H9 (cell line): ENCODE measurements at regions not wholly inside any gene's neighbourhood (a gene's known extent, or its start where the extent isn't known, plus 50 kb on each side); places are given as distances from the start of the nearest gene placed in this dataset.

Source experiments
- DNase-seq: peaks from one replicate; pipeline ENCODE4 v3.0.0-alpha.2; 2017
- H2AFZ ChIP-seq: one replicate; pipeline ENCODE4 v1.6.1; 2013; ENCODE audit warnings: mild to moderate bottlenecking, low read length, control low read depth, moderate library complexity
- H2AK5ac ChIP-seq: 2 replicates; pipeline ENCODE4 v1.6.1; 2013; ENCODE audit warnings: low read length, control low read depth, mixed read lengths; ENCODE audit not compliant: insufficient read length
- H2BK120ac ChIP-seq: one replicate; pipeline ENCODE4 v1.6.1; 2013; ENCODE audit warnings: low read depth, mild to moderate bottlenecking, low read length, control low read depth, inconsistent platforms; ENCODE audit not compliant: poor library complexity, severe bottlenecking
- H2BK12ac ChIP-seq: 2 replicates; pipeline ENCODE4 v1.6.1; 2013; ENCODE audit warnings: low read length, control low read depth, mixed read lengths, low read depth; ENCODE audit not compliant: insufficient read length
- H2BK15ac ChIP-seq: 2 replicates; pipeline ENCODE4 v1.6.1; 2013; ENCODE audit warnings: low read depth, low read length, control low read depth
- H2BK20ac ChIP-seq: one replicate; pipeline ENCODE4 v1.6.1; 2013; ENCODE audit warnings: low read depth, mild to moderate bottlenecking, low read length, control low read depth, inconsistent platforms; ENCODE audit not compliant: poor library complexity, severe bottlenecking
- H2BK5ac ChIP-seq: 2 replicates; pipeline ENCODE4 v1.6.1; 2013; ENCODE audit warnings: low read length, control low read depth, mixed read lengths; ENCODE audit not compliant: insufficient read length
- H3K14ac ChIP-seq: 2 replicates; pipeline ENCODE4 v1.6.1; 2013; ENCODE audit warnings: low read length, control low read depth; ENCODE audit not compliant: insufficient read depth
- H3K18ac ChIP-seq: 2 replicates; pipeline ENCODE4 v1.6.1; 2013; ENCODE audit warnings: low read depth, mild to moderate bottlenecking, mixed read lengths, low read length, control low read depth; ENCODE audit not compliant: insufficient read length
- H3K23ac ChIP-seq: 2 replicates; pipeline ENCODE4 v1.6.1; 2013; ENCODE audit warnings: low read length, control low read depth, mixed read lengths, low read depth; ENCODE audit not compliant: insufficient read length
- H3K23me2 ChIP-seq: 2 replicates; pipeline ENCODE4 v1.6.1; 2013; ENCODE audit warnings: low read depth, mild to moderate bottlenecking, mixed read lengths, low read length, control low read depth; ENCODE audit not compliant: insufficient read length, poor library complexity, severe bottlenecking
- H3K27ac ChIP-seq: 2 replicates; pipeline ENCODE4 v1.5.1; 2013; ENCODE audit warnings: low read length, control low read depth, mixed read lengths, low read depth; ENCODE audit not compliant: insufficient read length
- H3K27me3 ChIP-seq: 2 replicates; pipeline ENCODE4 v1.6.1; 2013; ENCODE audit warnings: low read length, control low read depth, inconsistent platforms; ENCODE audit not compliant: insufficient read depth
- H3K4ac ChIP-seq: 2 replicates; pipeline ENCODE4 v1.6.1; 2013; ENCODE audit warnings: low read depth, mild to moderate bottlenecking, control low read depth, inconsistent platforms, low read length, moderate library complexity
- H3K4me1 ChIP-seq: 2 replicates; pipeline ENCODE4 v1.6.1; 2013; ENCODE audit warnings: low read length, control low read depth, inconsistent platforms; ENCODE audit not compliant: insufficient read depth
- H3K4me2 ChIP-seq: 2 replicates; pipeline ENCODE4 v1.6.1; 2013; ENCODE audit warnings: low read length, control low read depth, mixed read lengths; ENCODE audit not compliant: insufficient read length, insufficient read depth
- H3K56ac ChIP-seq: 2 replicates; pipeline ENCODE4 v1.6.1; 2013; ENCODE audit warnings: low read depth, mild to moderate bottlenecking, mixed read lengths, low read length, control low read depth; ENCODE audit not compliant: insufficient read length
- H3K79me1 ChIP-seq: 2 replicates; pipeline ENCODE4 v1.6.1; 2013; ENCODE audit warnings: low read depth, mild to moderate bottlenecking, moderate library complexity, low read length, control low read depth, inconsistent platforms; ENCODE audit not compliant: insufficient read depth, poor library complexity, severe bottlenecking
- H3K79me2 ChIP-seq: 2 replicates; pipeline ENCODE4 v1.6.1; 2013; ENCODE audit warnings: low read length, control low read depth, inconsistent platforms; ENCODE audit not compliant: insufficient read depth
- H3K9ac ChIP-seq: 2 replicates; pipeline ENCODE4 v1.6.1; 2013; ENCODE audit warnings: low read length, control low read depth, mixed read lengths; ENCODE audit not compliant: insufficient read length; ENCODE audit errors: extremely low read depth
- H3K9me3 ChIP-seq: one replicate; pipeline ENCODE4 v1.6.1; 2013; ENCODE audit warnings: low read depth, low read length, inconsistent platforms; ENCODE audit not compliant: control insufficient read depth
- H3T11ph ChIP-seq: one replicate; pipeline ENCODE4 v1.6.1; 2013; ENCODE audit warnings: mild to moderate bottlenecking, low read length, control low read depth, inconsistent platforms
- H4K20me1 ChIP-seq: one replicate; pipeline ENCODE4 v1.6.1; 2013; ENCODE audit not compliant: control insufficient read depth, insufficient read length, insufficient read depth
- H4K5ac ChIP-seq: 2 replicates; pipeline ENCODE4 v1.6.1; 2013; ENCODE audit warnings: low read depth, mild to moderate bottlenecking, mixed read lengths, low read length, control low read depth; ENCODE audit not compliant: insufficient read length
- H4K8ac ChIP-seq: replicated peaks from 2 replicates; pipeline ENCODE4 v1.6.1; 2013; ENCODE audit warnings: low read length, control low read depth, mixed read lengths, low read depth; ENCODE audit not compliant: insufficient read length
- H4K91ac ChIP-seq: 2 replicates; pipeline ENCODE4 v1.6.1; 2013; ENCODE audit warnings: low read depth, mild to moderate bottlenecking, moderate library complexity, mixed read lengths, low read length, control low read depth; ENCODE audit not compliant: insufficient read length
- H3K27ac Mint-ChIP-seq, 3 experiments: 2 replicates in 2 of 3; 3 replicates in 1 of 3; pipeline ENCODE4 v1.8.0; 2020 to 2021; ENCODE audit warnings: mixed read lengths in 3 of 3, mild to moderate bottlenecking in 1 of 3, moderate library complexity in 1 of 3
- H3K27me3 Mint-ChIP-seq: 2 replicates; pipeline ENCODE4 v1.8.0; 2021; ENCODE audit warnings: low read depth, mild to moderate bottlenecking, moderate library complexity, mixed read lengths
- H3K36me3 Mint-ChIP-seq, 3 experiments: 2 replicates in 2 of 3; 3 replicates in 1 of 3; pipeline ENCODE4 v1.8.0; 2020 to 2021; ENCODE audit warnings: low read depth in 3 of 3, mixed read lengths in 3 of 3; ENCODE audit not compliant: insufficient read depth in 1 of 3
- H3K4me1 Mint-ChIP-seq, 2 experiments: 2 replicates each; pipeline ENCODE4 v1.8.0; 2020; ENCODE audit warnings: mixed read lengths in 2 of 2
- H3K4me3 Mint-ChIP-seq, 2 experiments: 2 replicates in 1 of 2; 3 replicates in 1 of 2; pipeline ENCODE4 v1.8.0; 2020 to 2021; ENCODE audit warnings: mild to moderate bottlenecking in 2 of 2, mixed read lengths in 2 of 2, moderate library complexity in 1 of 2
- H3K9me3 Mint-ChIP-seq, 2 experiments: 2 replicates in 1 of 2; 3 replicates in 1 of 2; pipeline ENCODE4 v1.8.0; 2020; ENCODE audit warnings: mild to moderate bottlenecking in 2 of 2, mixed read lengths in 2 of 2, moderate library complexity in 1 of 2
- WGBS: extraction: QIAGEN DNeasy Blood & Tissue Kit; methylation state at CpG from one replicate; pipeline ENCODE4 v1.1.7; 2013; ENCODE audit warnings: missing lambda C conversion rate, low lambda C conversion rate, mixed read lengths; ENCODE audit not compliant: insufficient read length; ENCODE audit errors: extremely low coverage; 5-methylcytosine and 5-hydroxymethylcytosine counted together
- TF ChIP-seq, protein P1 (sequence below): fragments of 200-600 bp; sonication (generic); conservative IDR thresholded peaks from 3 replicates; pipeline ENCODE4 v1.8.0; 2021; ENCODE audit warnings: antibody characterized with exemption, mild to moderate bottlenecking

DNA sequence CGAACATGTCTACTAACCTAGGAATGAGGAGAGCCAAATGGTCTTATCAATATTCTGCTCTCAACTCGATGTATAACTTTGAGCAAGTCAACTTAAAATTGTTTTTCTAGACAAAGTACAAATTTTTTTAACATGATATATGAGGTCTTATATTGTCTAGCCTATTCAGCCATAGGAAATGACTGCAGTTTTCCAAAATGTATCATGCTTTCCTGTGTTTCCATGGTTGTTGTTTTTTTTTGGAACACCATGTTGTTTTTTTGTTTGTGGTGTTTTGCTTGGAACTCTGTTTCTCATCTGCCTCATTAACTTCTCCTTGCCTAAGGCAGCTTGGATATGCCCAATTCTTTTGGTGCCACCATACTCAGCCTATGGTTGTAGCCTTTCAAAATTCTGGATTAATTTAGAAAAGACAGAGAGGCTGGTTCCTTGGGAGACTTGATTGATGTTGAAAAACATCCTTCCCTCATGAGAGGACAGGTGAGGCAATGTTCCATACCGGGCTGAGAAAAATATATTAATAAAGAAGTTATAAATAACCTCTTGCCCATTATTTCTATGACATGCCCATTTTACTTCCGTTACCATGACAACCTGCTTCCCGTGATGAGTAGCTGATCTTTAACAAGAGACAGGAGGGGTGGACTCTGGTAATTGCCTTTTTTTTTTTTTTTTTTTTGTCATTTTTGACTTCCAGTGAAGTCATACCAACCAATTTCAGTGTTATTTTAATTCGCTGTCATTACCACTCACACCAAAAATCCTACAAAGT is 687.9 kb upstream of the GRM7 start:
- no peak overlapping the region for H4K5ac ChIP-seq
- no peak overlapping the region for H3K9ac ChIP-seq
- no CpG with 5 or more reads among the region's 6 CpGs for WGBS
- no peaks in the 10 kb centered on the region for H3K4me1 ChIP-seq
- H3K79me2 ChIP-seq: no peaks in the 10 kb centered on the region
- H3K56ac ChIP-seq: no peak overlapping the region
- TF ChIP-seq, protein P1, sequence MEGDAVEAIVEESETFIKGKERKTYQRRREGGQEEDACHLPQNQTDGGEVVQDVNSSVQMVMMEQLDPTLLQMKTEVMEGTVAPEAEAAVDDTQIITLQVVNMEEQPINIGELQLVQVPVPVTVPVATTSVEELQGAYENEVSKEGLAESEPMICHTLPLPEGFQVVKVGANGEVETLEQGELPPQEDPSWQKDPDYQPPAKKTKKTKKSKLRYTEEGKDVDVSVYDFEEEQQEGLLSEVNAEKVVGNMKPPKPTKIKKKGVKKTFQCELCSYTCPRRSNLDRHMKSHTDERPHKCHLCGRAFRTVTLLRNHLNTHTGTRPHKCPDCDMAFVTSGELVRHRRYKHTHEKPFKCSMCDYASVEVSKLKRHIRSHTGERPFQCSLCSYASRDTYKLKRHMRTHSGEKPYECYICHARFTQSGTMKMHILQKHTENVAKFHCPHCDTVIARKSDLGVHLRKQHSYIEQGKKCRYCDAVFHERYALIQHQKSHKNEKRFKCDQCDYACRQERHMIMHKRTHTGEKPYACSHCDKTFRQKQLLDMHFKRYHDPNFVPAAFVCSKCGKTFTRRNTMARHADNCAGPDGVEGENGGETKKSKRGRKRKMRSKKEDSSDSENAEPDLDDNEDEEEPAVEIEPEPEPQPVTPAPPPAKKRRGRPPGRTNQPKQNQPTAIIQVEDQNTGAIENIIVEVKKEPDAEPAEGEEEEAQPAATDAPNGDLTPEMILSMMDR: no peak
- Mint-ChIP-seq H3K36me3 (no peaks in the 10 kb centered on the region), H3K4me3 (no peak overlapping the region), H3K27ac (no peak overlapping the region), H3K27me3 (no peaks in the 10 kb centered on the region), H3K4me1 (no peaks in the 10 kb centered on the region), H3K9me3 (peaks cover 0 to 2% of the 10 kb centered on the region in 2 experiments; a peak in 2 of 5 replicates)
- no peak for DNase-seq
- H4K8ac ChIP-seq: no peak overlapping the region
- no peaks in the 10 kb centered on the region for H3K79me1 ChIP-seq
- H2AFZ ChIP-seq: no peak overlapping the region
- no peaks in the 10 kb centered on the region for H4K20me1 ChIP-seq
- no peaks in the 10 kb centered on the region for H3K27me3 ChIP-seq
- no peak overlapping the region for H3K27ac ChIP-seq
- no peak overlapping the region for H3K18ac ChIP-seq
- H3K14ac ChIP-seq: no peak overlapping the region
- no peaks in the 10 kb centered on the region for H3K9me3 ChIP-seq
- no peak overlapping the region for H2BK15ac ChIP-seq
- H3K4ac ChIP-seq: no peak overlapping the region
- no peak overlapping the region for H2AK5ac ChIP-seq
- H4K91ac ChIP-seq: no peak overlapping the region
- H2BK120ac ChIP-seq: no peak overlapping the region
- no peak overlapping the region for H3T11ph ChIP-seq
- H3K23ac ChIP-seq: no peak overlapping the region
- no peak overlapping the region for H2BK5ac ChIP-seq
- no peak overlapping the region for H2BK12ac ChIP-seq
- no peak overlapping the region for H2BK20ac ChIP-seq
- H3K23me2 ChIP-seq: no peaks in the 10 kb centered on the region
- H3K4me2 ChIP-seq: no peak overlapping the region
